ENCODE measurements at regions not wholly inside any gene's neighbourhood (a gene's known extent, or its start where the extent isn't known, plus 50 kb on each side); places are given as distances from the start of the nearest gene placed in this dataset.

DNA sequence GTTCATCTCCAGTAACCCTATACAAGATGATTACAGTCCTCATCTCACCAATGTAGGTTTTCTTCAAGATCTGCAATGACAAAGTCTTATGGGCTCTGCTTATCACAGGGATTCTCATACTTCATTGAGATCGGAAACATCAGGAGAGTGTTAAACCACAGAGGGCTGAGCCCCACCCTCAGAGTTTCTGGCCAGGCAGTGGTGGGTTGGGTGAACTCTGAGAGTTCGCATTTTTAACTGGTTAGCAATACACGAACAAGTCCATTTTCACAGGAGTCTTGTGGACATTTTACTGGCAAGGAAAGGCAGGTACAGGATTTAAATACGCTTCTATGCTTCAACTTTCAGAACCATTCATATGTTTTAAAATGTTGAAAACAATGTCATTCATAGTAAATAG lies 366.7 kb upstream of the ROBO2 start:
- H3K4me1 ChIP-seq = no peaks in the 10 kb centered on the region
- DNase-seq = no peak
- WGBS, 5 donors = 60 to 79% (median 67%) methylated on average over 4 of the region's 4 CpGs
- H3K4me3 ChIP-seq = no peak overlapping the region
- H3K27me3 ChIP-seq = no peaks in the 10 kb centered on the region
- no peaks in the 10 kb centered on the region for H3K36me3 ChIP-seq
- H3K9me3 ChIP-seq = no peaks in the 10 kb centered on the region
- H3K27ac ChIP-seq = no peak overlapping the region
- intact Hi-C loops (cut with DNase I; ENCODE audit: low total_unique reads) = no loop called here
- no peak for TF ChIP-seq POLR2A (IDR thresholded peaks at IDR 0.05)
- TF ChIP-seq, protein P1, sequence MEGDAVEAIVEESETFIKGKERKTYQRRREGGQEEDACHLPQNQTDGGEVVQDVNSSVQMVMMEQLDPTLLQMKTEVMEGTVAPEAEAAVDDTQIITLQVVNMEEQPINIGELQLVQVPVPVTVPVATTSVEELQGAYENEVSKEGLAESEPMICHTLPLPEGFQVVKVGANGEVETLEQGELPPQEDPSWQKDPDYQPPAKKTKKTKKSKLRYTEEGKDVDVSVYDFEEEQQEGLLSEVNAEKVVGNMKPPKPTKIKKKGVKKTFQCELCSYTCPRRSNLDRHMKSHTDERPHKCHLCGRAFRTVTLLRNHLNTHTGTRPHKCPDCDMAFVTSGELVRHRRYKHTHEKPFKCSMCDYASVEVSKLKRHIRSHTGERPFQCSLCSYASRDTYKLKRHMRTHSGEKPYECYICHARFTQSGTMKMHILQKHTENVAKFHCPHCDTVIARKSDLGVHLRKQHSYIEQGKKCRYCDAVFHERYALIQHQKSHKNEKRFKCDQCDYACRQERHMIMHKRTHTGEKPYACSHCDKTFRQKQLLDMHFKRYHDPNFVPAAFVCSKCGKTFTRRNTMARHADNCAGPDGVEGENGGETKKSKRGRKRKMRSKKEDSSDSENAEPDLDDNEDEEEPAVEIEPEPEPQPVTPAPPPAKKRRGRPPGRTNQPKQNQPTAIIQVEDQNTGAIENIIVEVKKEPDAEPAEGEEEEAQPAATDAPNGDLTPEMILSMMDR (IDR thresholded peaks at IDR 0.05) = no peak
- TF ChIP-seq EP300 (IDR thresholded peaks at IDR 0.05) = no peak
- no peak for TF ChIP-seq POLR2AphosphoS5 (IDR thresholded peaks at IDR 0.05)

DNA sequence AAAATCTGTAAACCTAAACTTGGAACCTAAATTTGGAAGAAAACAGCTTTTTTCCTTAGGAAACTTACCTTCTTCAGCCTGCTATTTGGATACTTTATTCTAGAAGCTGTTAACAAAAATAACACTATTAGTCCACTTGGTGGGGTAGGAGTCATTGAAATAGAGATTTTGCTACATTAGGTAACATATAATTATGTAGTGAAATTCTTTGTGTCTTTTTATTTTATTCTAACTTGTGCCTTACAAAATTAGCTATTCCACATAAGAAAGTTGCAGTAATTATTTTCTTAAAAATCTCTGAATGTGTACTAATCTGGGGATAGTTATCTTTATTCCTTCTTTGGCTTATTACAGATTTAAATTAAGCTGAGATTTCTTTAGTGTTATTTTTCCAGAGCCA lies 360.4 kb upstream of the ROBO2 start:
- no peak for TF ChIP-seq EP300 (IDR thresholded peaks at IDR 0.05)
- TF ChIP-seq, protein P1 (IDR thresholded peaks at IDR 0.05) = peak in 1 of 7 experiments; percentile 21
- no peak for TF ChIP-seq POLR2A (IDR thresholded peaks at IDR 0.05)
- peak in 1 of 2 donors; percentile 25 for DNase-seq

DNA sequence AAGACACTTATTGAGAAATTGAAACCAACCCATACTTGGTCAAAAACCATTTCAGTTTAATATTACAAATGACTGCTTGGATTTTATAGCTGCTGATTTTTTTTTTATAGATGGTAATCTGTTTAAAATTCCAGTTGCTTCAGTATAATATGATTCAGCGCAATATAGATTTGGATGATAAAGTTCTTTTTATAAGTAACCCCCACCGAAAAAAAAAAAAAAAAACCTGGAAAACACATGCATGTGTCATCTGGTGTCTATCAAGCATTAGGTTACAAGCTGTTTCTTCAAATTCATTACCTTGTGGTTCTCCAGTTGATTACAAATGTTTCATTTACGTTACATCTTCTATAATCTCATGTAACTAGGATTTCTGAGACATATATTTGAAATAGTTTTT lies 356.6 kb upstream of the ROBO2 start:
- no peak for DNase-seq
- TF ChIP-seq POLR2A (IDR thresholded peaks at IDR 0.05) (no peak), EP300 (IDR thresholded peaks at IDR 0.05) (no peak), POLR2AphosphoS5 (IDR thresholded peaks at IDR 0.05) (no peak)
- TF ChIP-seq, protein P1 (IDR thresholded peaks at IDR 0.05) = no peak
- Histone ChIP-seq H3K4me3 (no peak overlapping the region), H3K36me3 (no peaks in the 10 kb centered on the region), H3K9me3 (no peaks in the 10 kb centered on the region), H3K27me3 (no peaks in the 10 kb centered on the region), H3K27ac (no peak overlapping the region), H3K4me1 (no peaks in the 10 kb centered on the region)
- intact Hi-C loops (cut with DNase I; ENCODE audit: low total_unique reads) = no loop called here
- 72 to 86% (median 83%) methylated on average over 3 of the region's 3 CpGs for WGBS, 5 donors

More for the DNA sequence above, 360.4 kb upstream of the ROBO2 start:
- Histone ChIP-seq H3K9me3 (no peaks in the 10 kb centered on the region), H3K4me3 (no peak overlapping the region), H3K27me3 (no peaks in the 10 kb centered on the region), H3K36me3 (no peaks in the 10 kb centered on the region), H3K4me1 (no peaks in the 10 kb centered on the region), H3K27ac (no peak overlapping the region)
- intact Hi-C loops (cut with DNase I; ENCODE audit: low total_unique reads) = no loop called here

DNA sequence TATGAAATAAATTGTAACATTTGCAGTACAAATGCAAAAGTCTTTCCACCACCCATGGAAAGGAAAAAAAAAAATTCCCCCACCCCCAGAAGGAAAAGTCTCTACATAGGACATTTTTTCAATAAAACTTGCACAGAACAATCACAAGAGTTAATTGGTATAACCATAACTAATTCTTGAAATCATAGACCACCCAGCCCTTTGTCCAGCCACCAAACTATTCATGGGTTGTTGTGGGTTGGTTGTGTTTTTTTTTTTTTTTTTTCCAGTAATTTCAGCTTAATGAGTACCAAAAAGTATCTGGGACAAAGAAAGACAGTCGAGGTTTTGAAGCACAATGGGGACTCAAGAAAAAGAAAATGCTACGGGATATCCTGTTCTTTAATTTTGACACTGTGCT lies 355.0 kb upstream of the ROBO2 start:
- TF ChIP-seq POLR2AphosphoS5 (IDR thresholded peaks at IDR 0.05) = no peak
- no peak for TF ChIP-seq EP300 (IDR thresholded peaks at IDR 0.05)
- no peak for TF ChIP-seq POLR2A (IDR thresholded peaks at IDR 0.05)
- TF ChIP-seq, protein P1 (IDR thresholded peaks at IDR 0.05) = no peak
- Histone ChIP-seq H3K4me1 (no peaks in the 10 kb centered on the region), H3K27me3 (no peaks in the 10 kb centered on the region), H3K9me3 (no peaks in the 10 kb centered on the region), H3K27ac (no peak overlapping the region), H3K36me3 (no peaks in the 10 kb centered on the region), H3K4me3 (no peak overlapping the region)
- intact Hi-C loops (cut with DNase I; ENCODE audit: low total_unique reads) = no loop called here
- 80 to 91% (median 85%) methylated on average over 2 of the region's 2 CpGs for WGBS, 5 donors
- no peak for DNase-seq

All from stomach (tissue), 8 donors.